ENCODE measurements at regions not wholly inside any gene's neighbourhood (a gene's known extent, or its start where the extent isn't known, plus 50 kb on each side); places are given as distances from the start of the nearest gene placed in this dataset.

- no peak for TF ChIP-seq CTCF (IDR thresholded peaks at IDR 0.05)
Observed at GRCh38 chr1:24995140-24995539, 65.1 kb upstream of the RUNX3 start.

GRCh38 chr1:24993871-24994580 lies 64.0 kb upstream of the RUNX3 start:
- no peak for TF ChIP-seq CTCF (IDR thresholded peaks at IDR 0.05)

- TF ChIP-seq CTCF (IDR thresholded peaks at IDR 0.05), result no peak
Observed at GRCh38 chr1:24992761-24993211, 62.7 kb upstream of the RUNX3 start.

GRCh38 chr1:24992124-24992760 lies 62.2 kb upstream of the RUNX3 start:
- TF ChIP-seq CTCF (IDR thresholded peaks at IDR 0.05), result no peak

GRCh38 chr1:24991697-24992096 lies 61.6 kb upstream of the RUNX3 start:
- no peak for TF ChIP-seq CTCF (IDR thresholded peaks at IDR 0.05)

- no peak for TF ChIP-seq CTCF (IDR thresholded peaks at IDR 0.05)
Observed at GRCh38 chr1:24990779-24991641, 60.9 kb upstream of the RUNX3 start.

- TF ChIP-seq CTCF (IDR thresholded peaks at IDR 0.05), result no peak
Observed at GRCh38 chr1:24990136-24990535, 60.1 kb upstream of the RUNX3 start.

Data from LNCAP (cell line).